ENCODE measurements at regions not wholly inside any gene's neighbourhood (a gene's known extent, or its start where the extent isn't known, plus 50 kb on each side); places are given as distances from the start of the nearest gene placed in this dataset.

DNA sequence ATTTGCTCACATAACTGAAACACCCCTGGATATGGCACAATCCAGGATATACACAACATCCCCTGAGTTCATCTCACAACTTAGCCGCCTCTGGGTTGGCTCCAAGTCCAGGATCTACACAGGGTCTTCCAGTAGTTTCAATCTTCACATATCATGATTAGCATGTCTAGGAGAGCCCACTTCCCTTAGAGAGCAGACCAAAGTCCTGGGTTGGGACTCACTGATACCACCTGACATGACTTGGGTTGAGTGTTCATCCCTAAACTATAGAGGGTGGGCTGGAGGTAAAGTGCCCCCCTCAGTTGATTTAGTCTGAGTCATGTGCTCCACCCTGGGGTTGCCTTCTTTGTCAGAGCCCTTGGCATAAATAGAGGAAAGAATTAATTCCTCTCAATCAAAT, 493.6 kb upstream of the PPP2R3A start:
- H3K36me3 ChIP-seq (ENCODE audit: control insufficient read depth, insufficient read depth, low read length) = no peaks in the 10 kb centered on the region
- H3K4me3 ChIP-seq (ENCODE audit: insufficient read depth, low read depth, low read length) = no peak overlapping the region
- no peak overlapping the region for H3K23ac ChIP-seq (ENCODE audit: low read depth, low read length)
- H3K18ac ChIP-seq (ENCODE audit: low read depth, low read length) = no peak overlapping the region
- no peak overlapping the region for H2BK20ac ChIP-seq (ENCODE audit: low read depth, low read length)
- H3K9me1 ChIP-seq (ENCODE audit: insufficient read depth, low read length) = no peaks in the 10 kb centered on the region
- no peak overlapping the region for H2BK120ac ChIP-seq (ENCODE audit: low read depth, low read length)
- in situ Hi-C loops (cut with MboI; ENCODE audit: low sequenced_read_pairs) = no loop called here
- no peak overlapping the region for H2AFZ ChIP-seq (replicated peaks; ENCODE audit: low read length, poor library complexity)
- H3K4me2 ChIP-seq (ENCODE audit: low read depth, low read length) = no peak overlapping the region
- no TSS peak for BruUV-seq (replicated peaks)
- TF ChIP-seq SMC3 (IDR thresholded peaks at IDR 0.05; ENCODE audit: low read depth, low read length) = no peak
- TF ChIP-seq, protein P1, sequence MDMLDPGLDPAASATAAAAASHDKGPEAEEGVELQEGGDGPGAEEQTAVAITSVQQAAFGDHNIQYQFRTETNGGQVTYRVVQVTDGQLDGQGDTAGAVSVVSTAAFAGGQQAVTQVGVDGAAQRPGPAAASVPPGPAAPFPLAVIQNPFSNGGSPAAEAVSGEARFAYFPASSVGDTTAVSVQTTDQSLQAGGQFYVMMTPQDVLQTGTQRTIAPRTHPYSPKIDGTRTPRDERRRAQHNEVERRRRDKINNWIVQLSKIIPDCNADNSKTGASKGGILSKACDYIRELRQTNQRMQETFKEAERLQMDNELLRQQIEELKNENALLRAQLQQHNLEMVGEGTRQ (IDR thresholded peaks at IDR 0.05; ENCODE audit: low read depth, low read length) = no peak
- no peak for TF ChIP-seq CHD1 (IDR thresholded peaks at IDR 0.05; ENCODE audit: low read depth, low read length)
- TF ChIP-seq POLR2A (IDR thresholded peaks at IDR 0.05; ENCODE audit: low read depth, low read length) = no peak
- TF ChIP-seq MAFK (IDR thresholded peaks at IDR 0.05; ENCODE audit: low read depth, low read length) = no peak
- TF ChIP-seq MAZ (IDR thresholded peaks at IDR 0.05; ENCODE audit: borderline replicate concordance, low read depth, low read length) = no peak
- no peak for TF ChIP-seq BHLHE40 (IDR thresholded peaks at IDR 0.05; ENCODE audit: low read depth, low read length)
- TF ChIP-seq RFX5 (IDR thresholded peaks at IDR 0.05; ENCODE audit: low read depth, low read length) = no peak
- TF ChIP-seq, protein P2, sequence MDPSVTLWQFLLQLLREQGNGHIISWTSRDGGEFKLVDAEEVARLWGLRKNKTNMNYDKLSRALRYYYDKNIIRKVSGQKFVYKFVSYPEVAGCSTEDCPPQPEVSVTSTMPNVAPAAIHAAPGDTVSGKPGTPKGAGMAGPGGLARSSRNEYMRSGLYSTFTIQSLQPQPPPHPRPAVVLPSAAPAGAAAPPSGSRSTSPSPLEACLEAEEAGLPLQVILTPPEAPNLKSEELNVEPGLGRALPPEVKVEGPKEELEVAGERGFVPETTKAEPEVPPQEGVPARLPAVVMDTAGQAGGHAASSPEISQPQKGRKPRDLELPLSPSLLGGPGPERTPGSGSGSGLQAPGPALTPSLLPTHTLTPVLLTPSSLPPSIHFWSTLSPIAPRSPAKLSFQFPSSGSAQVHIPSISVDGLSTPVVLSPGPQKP (IDR thresholded peaks at IDR 0.05; ENCODE audit: borderline replicate concordance, low read depth, low read length) = no peak
- TF ChIP-seq, protein P3, sequence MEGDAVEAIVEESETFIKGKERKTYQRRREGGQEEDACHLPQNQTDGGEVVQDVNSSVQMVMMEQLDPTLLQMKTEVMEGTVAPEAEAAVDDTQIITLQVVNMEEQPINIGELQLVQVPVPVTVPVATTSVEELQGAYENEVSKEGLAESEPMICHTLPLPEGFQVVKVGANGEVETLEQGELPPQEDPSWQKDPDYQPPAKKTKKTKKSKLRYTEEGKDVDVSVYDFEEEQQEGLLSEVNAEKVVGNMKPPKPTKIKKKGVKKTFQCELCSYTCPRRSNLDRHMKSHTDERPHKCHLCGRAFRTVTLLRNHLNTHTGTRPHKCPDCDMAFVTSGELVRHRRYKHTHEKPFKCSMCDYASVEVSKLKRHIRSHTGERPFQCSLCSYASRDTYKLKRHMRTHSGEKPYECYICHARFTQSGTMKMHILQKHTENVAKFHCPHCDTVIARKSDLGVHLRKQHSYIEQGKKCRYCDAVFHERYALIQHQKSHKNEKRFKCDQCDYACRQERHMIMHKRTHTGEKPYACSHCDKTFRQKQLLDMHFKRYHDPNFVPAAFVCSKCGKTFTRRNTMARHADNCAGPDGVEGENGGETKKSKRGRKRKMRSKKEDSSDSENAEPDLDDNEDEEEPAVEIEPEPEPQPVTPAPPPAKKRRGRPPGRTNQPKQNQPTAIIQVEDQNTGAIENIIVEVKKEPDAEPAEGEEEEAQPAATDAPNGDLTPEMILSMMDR (conservative IDR thresholded peaks at IDR 0.05; ENCODE audit: low read depth, low read length) = no peak
- TF ChIP-seq FOS (IDR thresholded peaks at IDR 0.05; ENCODE audit: low read depth, low read length) = no peak
- TF ChIP-seq RCOR1 (IDR thresholded peaks at IDR 0.05; ENCODE audit: insufficient replicate concordance, low read length) = no peak
- TF ChIP-seq NFE2L2 (IDR thresholded peaks at IDR 0.05; ENCODE audit: low read depth, low read length) = no peak
- no peak for TF ChIP-seq CEBPB (IDR thresholded peaks at IDR 0.05; ENCODE audit: low read depth, low read length)
- TF ChIP-seq RAD21 (IDR thresholded peaks at IDR 0.05; ENCODE audit: low read length) = no peak
- TF ChIP-seq MXI1 (IDR thresholded peaks at IDR 0.05; ENCODE audit: borderline replicate concordance, low read depth, low read length) = no peak
- H4K5ac ChIP-seq (ENCODE audit: low read depth, low read length) = no peak overlapping the region
- no peaks in the 10 kb centered on the region for H4K20me1 ChIP-seq (ENCODE audit: insufficient read depth, low read length)
- no peak overlapping the region for H2BK15ac ChIP-seq (ENCODE audit: low read depth, low read length)
- dilution Hi-C loops (cut with HindIII; ENCODE audit: low sequenced_read_pairs, unreplicated experiment) = no loop called here
- H3K4me1 ChIP-seq (ENCODE audit: control insufficient read depth, insufficient read depth, low read length) = no peaks in the 10 kb centered on the region
- H2BK5ac ChIP-seq (ENCODE audit: low read depth, low read length, poor library complexity, severe bottlenecking) = no peak overlapping the region
- H3K56ac ChIP-seq (ENCODE audit: extremely low read depth, insufficient read depth, low read length) = no peak overlapping the region
- H3K4ac ChIP-seq (ENCODE audit: low read depth, low read length) = no peak overlapping the region
- H2AK5ac ChIP-seq (ENCODE audit: low read depth, low read length) = no peak overlapping the region
- no peak overlapping the region for H3K14ac ChIP-seq (replicated peaks; ENCODE audit: low read depth, low read length)
- no peak for DNase-seq
- no peak overlapping the region for H4K8ac ChIP-seq (ENCODE audit: low read depth in 2 of 2, low read length in 2 of 2)
- WGBS, 2 experiments (ENCODE audit: extremely low coverage in 2 of 2, insufficient read length in 1 of 2) = no CpG with 5 or more reads among the region's 1 CpG
- no peaks in the 10 kb centered on the region for H3K9me3 ChIP-seq (ENCODE audit: control insufficient read depth, insufficient read depth, low read length)
- H3K79me1 ChIP-seq (ENCODE audit: low read depth in 1 of 2, low read length in 2 of 2) = no peaks in the 10 kb centered on the region
- H4K91ac ChIP-seq (ENCODE audit: insufficient read depth, low read depth, low read length) = no peak overlapping the region
- no peak overlapping the region for H3K9ac ChIP-seq (ENCODE audit: low read depth, low read length)
- H2AK9ac ChIP-seq (replicated peaks; ENCODE audit: low read depth, low read length, poor library complexity) = no peak overlapping the region
- no peak overlapping the region for H3K27ac ChIP-seq (ENCODE audit: insufficient read depth, low read length)
- POLR2A ChIA-PET (ENCODE audit: unreplicated experiment) = no interaction called here
- intact Hi-C loops (cut with micrococcal nuclease) = no loop called here
- no peaks in the 10 kb centered on the region for H3K27me3 ChIP-seq (ENCODE audit: control insufficient read depth, insufficient read depth, low read length)
- ATAC-seq (ENCODE audit: low read depth) = no peak
- CTCF ChIA-PET = no interaction called here
